Esophagus muscularis mucosa (tissue), 4 donors: ENCODE measurements at regions not wholly inside any gene's neighbourhood (a gene's known extent, or its start where the extent isn't known, plus 50 kb on each side); places are given as distances from the start of the nearest gene placed in this dataset.
"Not testable (repeated sequence)": the region's sequence is repeated elsewhere in the genome, so short reads cannot be mapped to it uniquely, and the experiment has no call there.

Experiments used
- DNase-seq: peaks from one replicate; pipeline ENCODE4 v3.0.0-alpha.2; 2017; ENCODE audit errors: extremely low spot score
- H3K27ac ChIP-seq, 4 donors: fragments of 200-600 bp; sonication (generic); replicated peaks in 1 of 4; 1 replicate in 3 of 4; 2 replicates in 1 of 4; pipeline ENCODE4 v1.5.1; 2016 to 2019; ENCODE audit warnings: mild to moderate bottlenecking in 1 of 4
- H3K27me3 ChIP-seq, 4 donors: fragments of 200-600 bp; sonication (generic); one replicate each; pipeline versions ENCODE4 v1.5.1 to v1.6.0; 2016 to 2019
- H3K36me3 ChIP-seq, 4 donors: fragments of 200-600 bp; sonication (generic); one replicate each; pipeline ENCODE4 v1.5.1; 2016 to 2019
- H3K4me1 ChIP-seq, 4 donors: fragments of 200-600 bp; sonication (generic); one replicate each; pipeline ENCODE4 v1.5.1; 2016 to 2019
- H3K4me3 ChIP-seq, 4 donors: fragments of 200-600 bp; sonication (generic); 1 replicate in 2 of 4; 2 replicates in 2 of 4; pipeline ENCODE4 v1.5.1; 2016 to 2019; ENCODE audit warnings: mild to moderate bottlenecking in 4 of 4, moderate library complexity in 1 of 4
- H3K9me3 ChIP-seq, 4 donors: fragments of 200-600 bp; sonication (generic); 1 replicate in 3 of 4; 2 replicates in 1 of 4; pipeline ENCODE4 v1.5.1; 2016 to 2019
- EP300 ChIP-seq: sonication (generic); formaldehyde crosslinking; IDR thresholded peaks from one replicate; pipeline ENCODE4 v1.6.1; 2017; ENCODE audit warnings: antibody characterized with exemption
- POLR2A ChIP-seq: fragments of 450-650 bp; IDR thresholded peaks from one replicate; pipeline ENCODE4 v1.6.1; 2017; ENCODE audit warnings: antibody characterized with exemption, moderate library complexity, mild to moderate bottlenecking, low read depth
- POLR2AphosphoS5 ChIP-seq, 2 donors: sonication (generic); formaldehyde crosslinking; IDR thresholded peaks; one replicate each; pipeline ENCODE4 v1.6.1; 2017; ENCODE audit warnings: antibody characterized with exemption in 2 of 2
- WGBS: methylation state at CpG from one replicate; pipeline ENCODE4 v1.1.5; 2018; 5-methylcytosine and 5-hydroxymethylcytosine counted together
- intact Hi-C: fragments of 100-400 bp; cut with DNase I; formaldehyde crosslinking; loops from one replicate; pipeline ENCODE4 v1.15.1; 2023
- TF ChIP-seq, protein P1 (sequence below), 3 experiments: fragments of 200-600 bp in 2 of 3; fragments of 450-650 bp in 1 of 3; sonication (generic) in 2 of 3; IDR thresholded peaks; one replicate each; pipeline ENCODE4 v1.5.1; 2017 to 2019; ENCODE audit warnings: antibody characterized with exemption in 3 of 3, mild to moderate bottlenecking in 2 of 3, moderate library complexity in 1 of 3

DNA sequence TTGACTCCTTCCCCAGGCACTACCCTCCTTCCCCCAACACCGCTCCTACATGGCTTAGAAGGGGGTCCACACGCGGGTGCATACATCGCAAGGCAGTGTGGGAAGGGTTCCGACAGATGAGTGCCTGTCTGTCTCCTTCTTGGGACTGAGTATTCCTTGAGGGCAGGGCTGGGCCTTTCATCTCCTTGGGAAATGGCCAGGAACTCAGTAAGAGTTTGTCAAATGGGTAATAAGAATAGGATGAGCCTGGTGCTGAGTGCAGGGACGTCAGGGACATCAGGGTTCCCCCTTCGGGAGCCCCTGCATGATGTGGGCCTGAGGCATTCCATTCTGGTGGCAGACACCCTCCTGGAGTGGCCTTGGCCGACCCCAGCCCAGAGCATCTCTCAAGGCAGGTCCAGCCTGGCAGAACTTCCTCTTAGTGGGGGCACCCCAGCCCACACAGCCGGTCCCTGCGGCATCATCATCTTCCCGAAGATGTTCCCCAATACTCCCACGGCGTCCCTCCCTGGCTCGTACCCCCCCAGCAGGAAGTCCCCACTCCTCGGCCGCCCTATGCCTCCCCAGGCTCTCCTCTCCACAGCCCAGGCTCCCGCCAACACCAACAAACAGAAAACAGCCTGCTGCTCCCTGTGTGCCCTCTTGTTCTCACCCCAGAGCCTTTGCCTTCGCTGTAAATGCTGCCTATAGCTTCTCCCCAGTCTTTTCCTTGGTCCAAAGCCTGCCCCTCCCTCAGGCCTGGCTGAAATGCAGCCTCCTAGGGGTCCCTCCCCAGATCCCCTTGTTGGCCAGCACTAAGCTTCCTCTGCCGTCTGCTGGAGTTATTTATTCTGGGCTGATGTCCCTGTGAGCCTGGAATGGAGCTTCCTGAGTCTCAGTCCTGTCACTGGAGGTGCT is 67.5 kb upstream of the LCTL start:
- intact Hi-C loops = no loop called here
- WGBS = 69% methylated on average over 16 of the region's 19 CpGs
- H3K4me1 ChIP-seq = peaks cover 0 to 5% (median 0%) of the 10 kb centered on the region in 4 donors
- H3K27me3 ChIP-seq = no peaks in the 10 kb centered on the region
- no peak for DNase-seq
- no peaks in the 10 kb centered on the region for H3K36me3 ChIP-seq
- TF ChIP-seq POLR2A = no peak
- H3K9me3 ChIP-seq = no peaks in the 10 kb centered on the region
- no peak overlapping the region for H3K4me3 ChIP-seq
- no peak overlapping the region for H3K27ac ChIP-seq

DNA sequence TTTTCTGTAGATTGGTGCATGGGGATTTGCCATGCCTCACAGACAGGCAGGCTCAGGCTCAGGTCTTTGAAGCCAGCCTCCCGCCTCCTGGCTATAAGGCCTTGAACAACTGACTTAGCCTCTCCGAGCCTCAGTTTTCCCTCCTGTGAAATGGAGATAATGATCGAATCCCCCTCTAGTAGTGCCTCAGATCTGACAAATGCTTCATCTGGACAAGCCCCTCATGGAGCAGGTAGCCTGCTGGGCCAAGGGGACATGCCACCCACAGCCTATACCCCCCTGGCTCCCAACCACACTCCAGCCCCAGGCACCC is 68.1 kb upstream of the LCTL start:
- no peaks in the 10 kb centered on the region for H3K9me3 ChIP-seq
- no peak for DNase-seq
- H3K4me3 ChIP-seq = no peak overlapping the region
- no peaks in the 10 kb centered on the region for H3K36me3 ChIP-seq
- intact Hi-C loops = no loop called here
- WGBS = 94% methylated on average over 3 of the region's 3 CpGs
- H3K27me3 ChIP-seq = no peaks in the 10 kb centered on the region
- no peak overlapping the region for H3K27ac ChIP-seq
- TF ChIP-seq, protein P1, sequence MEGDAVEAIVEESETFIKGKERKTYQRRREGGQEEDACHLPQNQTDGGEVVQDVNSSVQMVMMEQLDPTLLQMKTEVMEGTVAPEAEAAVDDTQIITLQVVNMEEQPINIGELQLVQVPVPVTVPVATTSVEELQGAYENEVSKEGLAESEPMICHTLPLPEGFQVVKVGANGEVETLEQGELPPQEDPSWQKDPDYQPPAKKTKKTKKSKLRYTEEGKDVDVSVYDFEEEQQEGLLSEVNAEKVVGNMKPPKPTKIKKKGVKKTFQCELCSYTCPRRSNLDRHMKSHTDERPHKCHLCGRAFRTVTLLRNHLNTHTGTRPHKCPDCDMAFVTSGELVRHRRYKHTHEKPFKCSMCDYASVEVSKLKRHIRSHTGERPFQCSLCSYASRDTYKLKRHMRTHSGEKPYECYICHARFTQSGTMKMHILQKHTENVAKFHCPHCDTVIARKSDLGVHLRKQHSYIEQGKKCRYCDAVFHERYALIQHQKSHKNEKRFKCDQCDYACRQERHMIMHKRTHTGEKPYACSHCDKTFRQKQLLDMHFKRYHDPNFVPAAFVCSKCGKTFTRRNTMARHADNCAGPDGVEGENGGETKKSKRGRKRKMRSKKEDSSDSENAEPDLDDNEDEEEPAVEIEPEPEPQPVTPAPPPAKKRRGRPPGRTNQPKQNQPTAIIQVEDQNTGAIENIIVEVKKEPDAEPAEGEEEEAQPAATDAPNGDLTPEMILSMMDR (IDR thresholded peaks at IDR 0.05) = no peak
- no peak for TF ChIP-seq EP300
- no peak for TF ChIP-seq POLR2A
- TF ChIP-seq POLR2AphosphoS5 (IDR thresholded peaks at IDR 0.05) = no peak
- peaks cover 0 to 5% (median 0%) of the 10 kb centered on the region in 4 donors for H3K4me1 ChIP-seq

DNA sequence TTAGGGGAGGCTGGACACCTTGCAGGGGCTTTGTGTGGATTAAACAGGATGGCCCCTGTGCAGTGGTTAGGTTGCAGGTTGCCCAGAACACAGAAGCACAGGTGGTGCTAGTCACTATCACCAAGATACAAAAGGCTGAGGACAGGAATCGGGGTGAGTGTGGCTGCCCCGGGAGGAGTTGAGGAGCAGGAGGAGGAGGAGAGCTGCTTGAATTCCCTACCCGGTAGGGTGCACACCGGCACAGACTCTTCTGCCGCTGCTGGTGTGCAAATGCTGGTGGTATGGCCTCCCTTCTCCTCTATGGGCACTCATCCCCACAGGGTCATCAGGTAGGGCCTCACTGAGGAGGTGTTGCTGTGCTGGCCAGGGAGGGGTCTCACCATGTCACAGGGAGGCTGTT is 67.5 kb upstream of the SMAD6 start:
- Histone ChIP-seq H3K4me1 (peaks cover 0 to 5% (median 0%) of the 10 kb centered on the region in 4 donors), H3K27ac (no peak overlapping the region), H3K4me3 (no peak overlapping the region), H3K36me3 (no peaks in the 10 kb centered on the region), H3K9me3 (no peaks in the 10 kb centered on the region), H3K27me3 (no peaks in the 10 kb centered on the region)
- DNase-seq = no peak
- intact Hi-C loops = no loop called here
- TF ChIP-seq EP300 (no peak), POLR2AphosphoS5 (IDR thresholded peaks at IDR 0.05) (no peak), POLR2A (no peak)
- TF ChIP-seq, protein P1 (IDR thresholded peaks at IDR 0.05) = no peak
- 95% methylated on average over 4 of the region's 5 CpGs for WGBS

DNA sequence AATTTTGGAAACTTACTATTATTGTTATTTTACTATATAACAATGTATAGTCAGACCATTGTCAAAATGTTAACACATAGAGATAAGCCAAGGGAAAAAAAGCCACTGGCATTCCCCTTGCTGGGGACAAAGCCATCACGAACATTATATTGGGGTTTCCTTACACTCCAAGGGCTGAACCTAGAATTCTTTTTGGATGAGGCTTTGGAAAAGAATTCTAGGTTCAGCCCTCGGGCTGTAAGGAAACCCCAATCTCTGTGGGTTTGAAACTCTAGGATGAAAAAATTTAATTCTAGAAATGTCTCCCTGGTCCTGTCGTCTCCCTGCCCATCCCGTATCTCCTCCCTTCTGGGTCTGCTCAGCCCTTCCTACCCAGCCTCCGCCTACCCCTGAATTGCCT is 67.0 kb upstream of the SMAD6 start:
- Histone ChIP-seq H3K9me3 (no peaks in the 10 kb centered on the region), H3K27me3 (no peaks in the 10 kb centered on the region), H3K4me1 (peaks cover 0 to 5% (median 0%) of the 10 kb centered on the region in 4 donors), H3K4me3 (no peak overlapping the region), H3K27ac (no peak overlapping the region), H3K36me3 (no peaks in the 10 kb centered on the region)
- intact Hi-C loops = no loop called here
- WGBS = 80% methylated on average over 5 of the region's 5 CpGs
- no peak for TF ChIP-seq POLR2A
- no peak for TF ChIP-seq POLR2AphosphoS5 (IDR thresholded peaks at IDR 0.05)
- TF ChIP-seq, protein P1 (IDR thresholded peaks at IDR 0.05) = no peak
- no peak for TF ChIP-seq EP300
- DNase-seq = no peak

DNA sequence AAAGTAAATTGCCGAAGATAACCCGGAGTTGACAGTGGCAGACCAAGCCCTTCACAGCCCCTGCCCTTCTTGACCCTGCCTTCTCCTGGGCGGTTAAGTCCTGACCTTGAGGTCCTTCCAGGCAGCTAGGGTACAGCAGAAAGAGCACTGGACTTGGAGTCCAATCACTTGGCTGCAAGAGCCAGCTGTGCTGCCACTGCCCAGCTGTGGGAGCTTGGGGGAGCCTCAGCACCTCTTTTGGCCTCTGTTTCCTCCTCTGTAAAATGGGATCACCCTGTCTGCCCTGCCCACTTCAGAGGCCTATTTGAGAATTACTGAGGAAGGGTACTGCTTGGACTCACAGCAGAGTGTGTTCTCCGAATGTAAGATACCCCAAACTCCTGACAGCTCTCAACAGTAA is 66.2 kb upstream of the SMAD6 start:
- Histone ChIP-seq H3K4me3 (no peak overlapping the region), H3K9me3 (no peaks in the 10 kb centered on the region), H3K27me3 (no peaks in the 10 kb centered on the region), H3K36me3 (no peaks in the 10 kb centered on the region), H3K27ac (no peak overlapping the region), H3K4me1 (peaks cover 0 to 5% (median 0%) of the 10 kb centered on the region in 4 donors)
- intact Hi-C loops = no loop called here
- no peak for DNase-seq
- TF ChIP-seq, protein P1 (IDR thresholded peaks at IDR 0.05) = no peak
- TF ChIP-seq EP300 (no peak), POLR2A (no peak), POLR2AphosphoS5 (IDR thresholded peaks at IDR 0.05) (no peak)
- WGBS = 94% methylated on average over 4 of the region's 4 CpGs

DNA sequence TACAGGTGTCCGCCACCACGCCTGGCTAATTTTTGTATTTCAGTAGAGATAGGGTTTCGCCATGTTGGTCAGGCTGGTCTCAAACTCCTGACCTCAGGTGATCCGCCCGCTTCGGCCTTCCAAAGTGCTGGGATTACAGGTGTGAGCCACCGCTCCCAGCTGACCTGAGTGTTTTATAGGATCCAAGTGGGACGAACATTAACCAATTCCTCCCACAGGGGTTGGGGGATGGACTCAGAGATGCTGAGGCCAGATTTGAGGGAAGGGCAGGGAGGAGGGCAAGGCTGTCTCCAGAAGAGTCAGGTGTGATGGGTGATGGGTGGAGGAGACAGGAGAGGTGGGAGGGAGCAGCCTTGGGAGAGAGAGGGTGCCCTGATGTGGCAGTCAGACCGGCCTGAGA is 65.0 kb upstream of the SMAD6 start:
- H3K4me1 ChIP-seq, H3K27me3 ChIP-seq, DNase-seq, H3K36me3 ChIP-seq, H3K9me3 ChIP-seq, intact Hi-C loops, H3K4me3 ChIP-seq, H3K27ac ChIP-seq: not testable (repeated sequence)
- WGBS = 89% methylated on average over 9 of the region's 9 CpGs
